Smooth muscle cell (in vitro differentiated cells): ENCODE measurements at regions not wholly inside any gene's neighbourhood (a gene's known extent, or its start where the extent isn't known, plus 50 kb on each side); places are given as distances from the start of the nearest gene placed in this dataset.

Experiments used
- DNase-seq: peaks from one replicate; lab custom pipeline; 2025; ENCODE audit not compliant: unreplicated experiment; lab: John Stamatoyannopoulos, UW
- H2AFZ ChIP-seq: fragments of 200-600 bp; sonication (generic); 2 replicates; pipeline ENCODE4 v1.6.0; 2016; ENCODE audit warnings: antibody characterized with exemption, low read depth, mild to moderate bottlenecking
- H3F3A ChIP-seq: fragments of 200-600 bp; sonication (generic); 2 replicates; pipeline ENCODE4 v1.6.0; 2017; ENCODE audit warnings: antibody characterized with exemption, low read depth
- H3K27ac ChIP-seq: fragments of 200-600 bp; sonication (generic); 2 replicates; pipeline ENCODE4 v1.5.1; 2016; ENCODE audit warnings: low read depth, mild to moderate bottlenecking
- H3K27me3 ChIP-seq: fragments of 200-600 bp; sonication (generic); 2 replicates; pipeline ENCODE4 v1.6.1; 2016; ENCODE audit warnings: low read depth, mild to moderate bottlenecking
- H3K36me3 ChIP-seq: fragments of 200-600 bp; sonication (generic); 2 replicates; pipeline ENCODE4 v1.5.1; 2016; ENCODE audit warnings: low read depth
- H3K4me1 ChIP-seq: fragments of 200-600 bp; sonication (generic); 2 replicates; pipeline ENCODE4 v1.5.1; 2016; ENCODE audit warnings: low read depth
- H3K4me2 ChIP-seq: fragments of 200-600 bp; sonication (generic); 2 replicates; pipeline ENCODE4 v1.6.0; 2016; ENCODE audit warnings: mild to moderate bottlenecking
- H3K4me3 ChIP-seq: fragments of 200-600 bp; sonication (generic); 2 replicates; pipeline ENCODE4 v1.5.1; 2016; ENCODE audit warnings: mild to moderate bottlenecking
- H3K79me2 ChIP-seq: fragments of 200-600 bp; sonication (generic); 2 replicates; pipeline ENCODE4 v1.6.0; 2016; ENCODE audit warnings: low read depth, mild to moderate bottlenecking
- H3K9ac ChIP-seq: fragments of 200-600 bp; sonication (generic); 2 replicates; pipeline ENCODE4 v1.6.0; 2016; ENCODE audit warnings: low read depth
- H3K9me3 ChIP-seq: fragments of 200-600 bp; sonication (generic); replicated peaks from 2 replicates; pipeline ENCODE4 v1.5.1; 2016; ENCODE audit warnings: low read depth
- H4K20me1 ChIP-seq: fragments of 200-600 bp; sonication (generic); 2 replicates; pipeline ENCODE4 v1.6.0; 2016; ENCODE audit warnings: low read depth
- WGBS: methylation state at CpG from one replicate; pipeline ENCODE4 v1.1.7; 2016; ENCODE audit warnings: low lambda C conversion rate; 5-methylcytosine and 5-hydroxymethylcytosine counted together
- TF ChIP-seq, protein P1 (sequence below): fragments of 200-600 bp; sonication (generic); IDR thresholded peaks from 2 replicates; pipeline ENCODE4 v1.5.1; 2017; ENCODE audit warnings: borderline replicate concordance, mild to moderate bottlenecking, antibody characterized with exemption; ENCODE audit not compliant: insufficient read depth, poor library complexity, severe bottlenecking

DNA sequence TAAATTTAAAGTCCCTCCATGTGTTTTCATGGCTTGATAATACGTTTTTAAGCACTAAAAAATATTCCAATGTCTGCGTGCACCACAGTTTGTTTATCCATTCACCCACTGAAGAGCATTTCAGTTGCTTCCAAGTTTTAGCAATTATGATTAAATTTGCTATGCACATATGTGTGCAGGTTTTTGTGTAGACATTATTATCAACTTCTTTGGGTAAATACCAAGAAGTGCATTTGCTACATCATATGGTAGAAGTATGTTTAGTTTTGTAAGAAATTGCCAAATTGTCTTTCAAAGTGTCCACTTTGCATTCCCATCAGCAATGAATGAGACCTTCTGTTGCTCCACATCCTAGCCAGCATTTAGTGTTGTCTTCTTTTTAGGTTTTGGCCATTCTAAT, 550.0 kb downstream of the BRINP3 start:
- H3K4me1 ChIP-seq, result no peaks in the 10 kb centered on the region
- DNase-seq, result no peak
- H3K9ac ChIP-seq, result no peak overlapping the region
- H3K79me2 ChIP-seq, result no peaks in the 10 kb centered on the region
- TF ChIP-seq, protein P1, sequence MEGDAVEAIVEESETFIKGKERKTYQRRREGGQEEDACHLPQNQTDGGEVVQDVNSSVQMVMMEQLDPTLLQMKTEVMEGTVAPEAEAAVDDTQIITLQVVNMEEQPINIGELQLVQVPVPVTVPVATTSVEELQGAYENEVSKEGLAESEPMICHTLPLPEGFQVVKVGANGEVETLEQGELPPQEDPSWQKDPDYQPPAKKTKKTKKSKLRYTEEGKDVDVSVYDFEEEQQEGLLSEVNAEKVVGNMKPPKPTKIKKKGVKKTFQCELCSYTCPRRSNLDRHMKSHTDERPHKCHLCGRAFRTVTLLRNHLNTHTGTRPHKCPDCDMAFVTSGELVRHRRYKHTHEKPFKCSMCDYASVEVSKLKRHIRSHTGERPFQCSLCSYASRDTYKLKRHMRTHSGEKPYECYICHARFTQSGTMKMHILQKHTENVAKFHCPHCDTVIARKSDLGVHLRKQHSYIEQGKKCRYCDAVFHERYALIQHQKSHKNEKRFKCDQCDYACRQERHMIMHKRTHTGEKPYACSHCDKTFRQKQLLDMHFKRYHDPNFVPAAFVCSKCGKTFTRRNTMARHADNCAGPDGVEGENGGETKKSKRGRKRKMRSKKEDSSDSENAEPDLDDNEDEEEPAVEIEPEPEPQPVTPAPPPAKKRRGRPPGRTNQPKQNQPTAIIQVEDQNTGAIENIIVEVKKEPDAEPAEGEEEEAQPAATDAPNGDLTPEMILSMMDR, result no peak
- H3F3A ChIP-seq, result no peaks in the 10 kb centered on the region
- no peak overlapping the region for H2AFZ ChIP-seq
- 82% methylated on average over 2 of the region's 2 CpGs for WGBS
- H4K20me1 ChIP-seq, result no peaks in the 10 kb centered on the region
- no peaks in the 10 kb centered on the region for H3K27me3 ChIP-seq
- no peaks in the 10 kb centered on the region for H3K36me3 ChIP-seq
- no peak overlapping the region for H3K27ac ChIP-seq
- H3K4me2 ChIP-seq, result no peak overlapping the region
- H3K4me3 ChIP-seq, result no peak overlapping the region
- no peaks in the 10 kb centered on the region for H3K9me3 ChIP-seq

- no peak overlapping the region for H3K27ac ChIP-seq
- H3K4me3 ChIP-seq, result no peak overlapping the region
- no peak for DNase-seq
- H4K20me1 ChIP-seq, result no peaks in the 10 kb centered on the region
- H3F3A ChIP-seq, result no peaks in the 10 kb centered on the region
- H3K9me3 ChIP-seq, result no peaks in the 10 kb centered on the region
- H3K36me3 ChIP-seq, result no peaks in the 10 kb centered on the region
- no peak overlapping the region for H3K4me2 ChIP-seq
- no peaks in the 10 kb centered on the region for H3K27me3 ChIP-seq
- H3K9ac ChIP-seq, result no peak overlapping the region
- TF ChIP-seq, protein P1, result no peak
- H3K79me2 ChIP-seq, result no peaks in the 10 kb centered on the region
- WGBS, result 86% methylated on average over 6 of the region's 6 CpGs
- H3K4me1 ChIP-seq, result no peaks in the 10 kb centered on the region
- H2AFZ ChIP-seq, result no peak overlapping the region
Observed at GRCh38 chr1:189929501-189930099, 548.1 kb downstream of the BRINP3 start.

- no peaks in the 10 kb centered on the region for H3F3A ChIP-seq
- TF ChIP-seq, protein P1, result no peak
- DNase-seq, result no peak
- no peak overlapping the region for H3K4me3 ChIP-seq
- no peaks in the 10 kb centered on the region for H3K36me3 ChIP-seq
- H3K79me2 ChIP-seq, result no peaks in the 10 kb centered on the region
- H2AFZ ChIP-seq, result no peak overlapping the region
- WGBS, result 88% methylated on average over 2 of the region's 2 CpGs
- no peak overlapping the region for H3K4me2 ChIP-seq
- H3K27me3 ChIP-seq, result no peaks in the 10 kb centered on the region
- H3K4me1 ChIP-seq, result no peaks in the 10 kb centered on the region
- H3K9me3 ChIP-seq, result no peaks in the 10 kb centered on the region
- H3K27ac ChIP-seq, result no peak overlapping the region
- H4K20me1 ChIP-seq, result no peaks in the 10 kb centered on the region
- no peak overlapping the region for H3K9ac ChIP-seq
Observed at GRCh38 chr1:189936861-189937260, 540.8 kb downstream of the BRINP3 start.

GRCh38 chr1:189939967-189940366, 537.7 kb downstream of the BRINP3 start:
- Histone ChIP-seq H3K4me1 (no peaks in the 10 kb centered on the region), H3K9ac (no peak overlapping the region), H3K27ac (no peak overlapping the region), H3K4me3 (no peak overlapping the region), H3K36me3 (no peaks in the 10 kb centered on the region), H3K4me2 (no peak overlapping the region), H3K27me3 (peaks cover 3% of the 10 kb centered on the region), H3K79me2 (no peaks in the 10 kb centered on the region), H3F3A (no peaks in the 10 kb centered on the region), H2AFZ (no peak overlapping the region), H4K20me1 (no peaks in the 10 kb centered on the region), H3K9me3 (no peaks in the 10 kb centered on the region)
- WGBS, result 58% methylated on average over 1 of the region's 1 CpG
- DNase-seq, result no peak
- TF ChIP-seq, protein P1, result no peak
